ENCODE measurements at regions not wholly inside any gene's neighbourhood (a gene's known extent, or its start where the extent isn't known, plus 50 kb on each side); places are given as distances from the start of the nearest gene placed in this dataset.

DNA sequence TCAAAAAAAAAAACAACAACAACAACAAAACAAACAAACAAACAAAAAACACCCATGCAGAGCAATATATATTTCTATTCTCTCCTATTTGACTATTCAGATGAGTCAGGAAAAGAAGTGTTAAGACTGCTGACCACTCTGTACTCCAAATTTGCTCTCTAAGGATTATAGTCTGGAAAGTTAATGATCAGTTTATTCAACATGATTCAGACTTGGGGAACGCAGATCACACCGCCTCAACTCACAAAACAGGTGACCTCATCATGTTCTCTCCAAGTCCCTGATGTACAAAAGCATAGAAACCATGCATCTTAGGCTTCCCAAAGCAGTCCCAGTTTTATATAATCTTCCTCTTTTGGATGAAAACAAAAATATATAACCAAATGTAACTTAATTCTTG is 51.9 kb upstream of the PRRC2C start:
- TF ChIP-seq CTCF (conservative IDR thresholded peaks at IDR 0.05) (no peak), EZH2 (IDR thresholded peaks at IDR 0.05; ENCODE audit: low read depth) (no peak)

Data from PC-9 (cell line).